Stimulated activated naive B cell treated with anti-CD40 and anti-IgM and Interleukin-4, amounts not matched to agents 10 μg/mL and 1 μg/mL and 100 μg/mL, for 72 hours (primary cell): ENCODE measurements at regions not wholly inside any gene's neighbourhood (a gene's known extent, or its start where the extent isn't known, plus 50 kb on each side); places are given as distances from the start of the nearest gene placed in this dataset.
"Not testable (repeated sequence)": the region's sequence is repeated elsewhere in the genome, so short reads cannot be mapped to it uniquely, and the experiment has no call there.

ENCODE experiments used
- ATAC-seq, 2 donors: fragments of 150-1000 bp; cut with Tn5 transposase; replicated peaks; 2 replicates each; pipeline ENCODE4 v1.10.0; 2021; ENCODE audit warnings: moderate library complexity in 1 of 2
- DNase-seq: peaks from one replicate; pipeline ENCODE4 v3.0.0; 2021
- H3K27ac Mint-ChIP-seq: one replicate; pipeline ENCODE4 v1.8.0; 2022; ENCODE audit warnings: mild to moderate bottlenecking, mixed read lengths
- H3K27me3 Mint-ChIP-seq, 2 donors: one replicate each; pipeline ENCODE4 v1.8.0; 2022; ENCODE audit warnings: mixed read lengths in 2 of 2
- H3K36me3 Mint-ChIP-seq, 2 donors: one replicate each; pipeline ENCODE4 v1.8.0; 2022; ENCODE audit warnings: mixed read lengths in 2 of 2, mild to moderate bottlenecking in 1 of 2
- H3K4me1 Mint-ChIP-seq, 2 donors: one replicate each; pipeline ENCODE4 v1.8.0; 2022; ENCODE audit warnings: mixed read lengths in 2 of 2, mild to moderate bottlenecking in 1 of 2
- H3K4me3 Mint-ChIP-seq, 2 donors: one replicate each; pipeline ENCODE4 v1.8.0; 2022; ENCODE audit warnings: mild to moderate bottlenecking in 2 of 2, mixed read lengths in 2 of 2, moderate library complexity in 1 of 2
- H3K9me3 Mint-ChIP-seq, 2 donors: one replicate each; pipeline ENCODE4 v1.8.0; 2022; ENCODE audit warnings: mixed read lengths in 2 of 2, mild to moderate bottlenecking in 1 of 2

GRCh38 chr14:34052658-34053014 lies 101.8 kb upstream of the EGLN3 start:
- no peak for DNase-seq
- no peak overlapping the region for H3K27ac Mint-ChIP-seq
- ATAC-seq: peak; percentile 36 to 65
- peaks cover 8 to 11% of the 10 kb centered on the region in 2 donors for H3K27me3 Mint-ChIP-seq
- H3K4me1 Mint-ChIP-seq: peaks cover 7 to 14% of the 10 kb centered on the region in 2 donors
- no peaks in the 10 kb centered on the region for H3K9me3 Mint-ChIP-seq
- no peak overlapping the region for H3K4me3 Mint-ChIP-seq
- no peaks in the 10 kb centered on the region for H3K36me3 Mint-ChIP-seq

GRCh38 chr14:34051966-34052657 lies 101.2 kb upstream of the EGLN3 start:
- Mint-ChIP-seq H3K27me3 (peaks cover 7 to 8% of the 10 kb centered on the region in 2 donors), H3K36me3 (no peaks in the 10 kb centered on the region), H3K4me3 (no peak overlapping the region), H3K9me3 (no peaks in the 10 kb centered on the region), H3K27ac (no peak overlapping the region), H3K4me1 (peaks cover 7 to 14% of the 10 kb centered on the region in 2 donors)
- peak; percentile 60 to 73 for ATAC-seq
- no peak for DNase-seq

DNA sequence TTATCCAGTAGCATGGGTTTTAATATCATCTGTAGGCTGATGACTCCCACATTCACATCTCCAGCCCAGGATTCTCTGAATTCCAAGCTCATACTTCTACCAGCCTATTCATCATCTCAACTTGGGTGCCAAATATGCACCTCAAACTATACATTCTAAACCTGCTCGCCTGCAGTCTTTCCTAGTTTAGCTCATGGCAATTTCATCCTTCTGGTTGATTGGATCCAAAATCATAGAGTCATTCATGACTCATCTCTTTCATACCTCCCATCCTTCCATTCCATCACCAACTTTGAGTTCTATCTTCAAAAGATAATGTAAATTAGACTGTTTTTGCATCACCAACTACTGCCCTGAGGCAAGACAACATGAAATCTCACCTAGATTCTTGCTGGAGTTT lies 99.7 kb upstream of the EGLN3 start:
- H3K4me1 Mint-ChIP-seq: peaks cover 7 to 14% of the 10 kb centered on the region in 2 donors
- H3K4me3 Mint-ChIP-seq: no peak overlapping the region
- ATAC-seq (no peak), DNase-seq (no peak)
- peaks cover 7 to 8% of the 10 kb centered on the region in 2 donors for H3K27me3 Mint-ChIP-seq
- H3K36me3 Mint-ChIP-seq: no peaks in the 10 kb centered on the region
- no peak overlapping the region for H3K27ac Mint-ChIP-seq
- no peaks in the 10 kb centered on the region for H3K9me3 Mint-ChIP-seq

DNA sequence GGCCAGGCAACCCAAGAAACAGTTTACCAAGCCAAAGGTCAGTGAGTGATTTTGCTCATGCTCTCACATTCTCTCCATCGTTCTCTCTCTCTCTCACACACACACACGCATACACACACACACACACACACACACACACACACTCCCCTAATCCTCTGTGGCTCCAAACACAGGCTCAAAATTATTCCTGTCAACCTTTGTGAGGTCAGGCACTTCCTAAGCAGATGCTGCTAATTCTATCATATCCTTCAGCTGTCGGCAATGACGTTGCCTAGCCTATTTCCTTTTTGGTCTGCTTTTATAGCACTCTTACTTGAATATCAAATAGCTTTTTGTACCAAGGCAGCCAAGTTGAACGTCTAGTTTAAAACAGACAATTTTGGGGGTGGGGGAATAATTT lies 98.9 kb upstream of the EGLN3 start:
- ATAC-seq: no peak
- Mint-ChIP-seq H3K36me3 (no peaks in the 10 kb centered on the region), H3K4me3 (no peak overlapping the region), H3K9me3 (no peaks in the 10 kb centered on the region), H3K4me1 (peaks cover 7 to 14% of the 10 kb centered on the region in 2 donors), H3K27ac (no peak overlapping the region), H3K27me3 (peaks cover 7 to 8% of the 10 kb centered on the region in 2 donors)
- no peak for DNase-seq

DNA sequence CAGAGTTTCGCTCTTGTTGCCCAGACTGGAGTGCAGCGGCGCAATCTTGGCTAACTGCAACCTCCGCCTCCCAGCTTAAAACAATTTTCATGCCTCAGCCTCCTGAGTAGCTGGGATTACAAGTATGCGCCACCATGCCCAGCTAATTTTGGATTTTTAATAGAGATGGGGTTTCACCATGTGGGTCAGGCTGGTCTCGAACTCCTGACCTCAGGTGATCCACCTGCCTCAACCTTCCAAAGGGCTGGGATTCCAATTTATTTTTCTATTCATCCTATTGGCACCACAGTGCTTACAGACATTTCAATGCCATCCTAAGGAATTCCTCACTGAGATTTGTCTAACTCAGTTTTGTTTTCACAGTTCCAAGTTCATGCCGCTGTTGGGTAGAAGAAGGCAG lies 98.3 kb upstream of the EGLN3 start:
- H3K4me1 Mint-ChIP-seq: peaks cover 8 to 17% of the 10 kb centered on the region in 2 donors
- H3K9me3 Mint-ChIP-seq, H3K4me3 Mint-ChIP-seq, H3K27me3 Mint-ChIP-seq, ATAC-seq, H3K36me3 Mint-ChIP-seq, DNase-seq, H3K27ac Mint-ChIP-seq: not testable (repeated sequence)

- Mint-ChIP-seq H3K27ac (no peak overlapping the region), H3K4me1 (peaks cover 6 to 15% of the 10 kb centered on the region in 2 donors), H3K9me3 (no peaks in the 10 kb centered on the region), H3K36me3 (no peaks in the 10 kb centered on the region), H3K4me3 (no peak overlapping the region), H3K27me3 (no peaks in the 10 kb centered on the region)
- ATAC-seq (no peak), DNase-seq (no peak)
These were observed 96.1 kb upstream of the EGLN3 start for GRCh38 chr14:34046799-34047520.

- no peak overlapping the region for H3K4me3 Mint-ChIP-seq
- no peaks in the 10 kb centered on the region for H3K36me3 Mint-ChIP-seq
- H3K4me1 Mint-ChIP-seq: peaks cover 6 to 12% of the 10 kb centered on the region in 2 donors
- H3K27me3 Mint-ChIP-seq: peaks cover 0 to 5% of the 10 kb centered on the region in 2 donors
- no peak for ATAC-seq
- no peak for DNase-seq
- no peaks in the 10 kb centered on the region for H3K9me3 Mint-ChIP-seq
- H3K27ac Mint-ChIP-seq: no peak overlapping the region
These were observed 93.9 kb upstream of the EGLN3 start for GRCh38 chr14:34044666-34045306.

DNA sequence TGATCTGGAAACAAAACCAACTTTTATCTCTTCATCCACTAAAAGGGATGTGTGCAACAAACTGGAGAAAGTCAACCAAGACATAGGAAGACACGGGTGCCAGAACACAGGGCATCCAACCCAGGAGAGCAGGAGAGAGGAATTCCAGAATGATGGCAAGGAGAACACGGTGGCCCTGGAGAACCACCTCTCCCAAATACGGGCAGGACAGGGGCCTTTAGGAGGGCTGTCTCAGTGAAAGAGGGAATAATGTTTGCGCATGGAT lies 93.4 kb upstream of the EGLN3 start:
- Mint-ChIP-seq H3K27me3 (peaks cover 0 to 10% of the 10 kb centered on the region in 2 donors), H3K4me1 (peaks cover 5 to 12% of the 10 kb centered on the region in 2 donors), H3K4me3 (no peak overlapping the region), H3K9me3 (no peaks in the 10 kb centered on the region), H3K27ac (no peak overlapping the region), H3K36me3 (no peaks in the 10 kb centered on the region)
- DNase-seq (no peak), ATAC-seq (no peak)

GRCh38 chr14:34043627-34044372 lies 92.9 kb upstream of the EGLN3 start:
- ATAC-seq (peak; percentile 92 to 95), DNase-seq (peak; percentile 22)
- Mint-ChIP-seq H3K4me1 (peaks cover 5 to 12% of the 10 kb centered on the region in 2 donors), H3K27ac (no peak overlapping the region), H3K9me3 (no peaks in the 10 kb centered on the region), H3K4me3 (no peak overlapping the region), H3K36me3 (no peaks in the 10 kb centered on the region), H3K27me3 (peaks cover 3 to 10% of the 10 kb centered on the region in 2 donors)

DNA sequence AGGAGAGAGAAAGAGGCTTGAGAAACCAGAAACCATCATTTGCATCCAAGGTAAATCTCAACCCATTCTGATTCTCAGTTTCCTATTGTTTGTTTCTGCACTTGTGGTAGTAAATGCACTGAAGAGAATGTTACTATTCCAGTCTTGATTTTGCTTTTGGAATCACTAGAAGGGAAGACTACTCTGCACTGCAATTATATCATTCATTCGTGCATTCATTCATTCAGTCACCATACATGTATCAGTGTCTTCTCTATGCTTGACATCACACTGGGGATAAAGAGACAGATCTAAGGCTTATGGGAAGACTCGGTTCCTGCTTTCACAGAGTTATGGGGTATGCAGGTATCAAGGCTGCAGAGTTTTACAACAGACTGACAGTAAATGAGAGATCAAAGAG lies 90.3 kb upstream of the EGLN3 start:
- H3K36me3 Mint-ChIP-seq: no peaks in the 10 kb centered on the region
- no peak for DNase-seq
- no peak overlapping the region for H3K27ac Mint-ChIP-seq
- ATAC-seq: no peak
- no peak overlapping the region for H3K4me3 Mint-ChIP-seq
- H3K4me1 Mint-ChIP-seq: peaks cover 5 to 12% of the 10 kb centered on the region in 2 donors
- peaks cover 7 to 10% of the 10 kb centered on the region in 2 donors for H3K27me3 Mint-ChIP-seq
- no peaks in the 10 kb centered on the region for H3K9me3 Mint-ChIP-seq

DNA sequence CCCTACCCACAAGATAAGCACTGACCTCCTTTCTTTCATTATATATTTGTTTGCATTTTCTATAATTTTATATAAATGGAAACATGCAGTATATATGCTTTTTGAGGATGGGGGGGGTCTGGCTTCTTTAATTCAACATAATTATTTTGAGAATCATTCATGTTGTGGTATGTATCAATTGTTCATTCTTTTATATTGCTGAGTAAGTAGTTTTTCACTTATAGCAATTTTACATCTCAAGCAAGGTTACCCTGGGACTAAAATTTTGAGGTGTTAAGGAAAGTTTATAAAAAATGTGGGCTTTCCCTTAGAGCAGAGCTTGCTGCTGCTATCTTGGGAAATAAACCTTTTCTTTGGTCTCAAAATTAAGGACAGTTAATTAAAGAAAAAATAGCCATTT lies 89.9 kb upstream of the EGLN3 start:
- H3K36me3 Mint-ChIP-seq: no peaks in the 10 kb centered on the region
- H3K27me3 Mint-ChIP-seq: peaks cover 7 to 10% of the 10 kb centered on the region in 2 donors
- H3K4me1 Mint-ChIP-seq: peaks cover 5 to 12% of the 10 kb centered on the region in 2 donors
- H3K27ac Mint-ChIP-seq: no peak overlapping the region
- ATAC-seq (no peak), DNase-seq (no peak)
- H3K4me3 Mint-ChIP-seq: no peak overlapping the region
- no peaks in the 10 kb centered on the region for H3K9me3 Mint-ChIP-seq

DNA sequence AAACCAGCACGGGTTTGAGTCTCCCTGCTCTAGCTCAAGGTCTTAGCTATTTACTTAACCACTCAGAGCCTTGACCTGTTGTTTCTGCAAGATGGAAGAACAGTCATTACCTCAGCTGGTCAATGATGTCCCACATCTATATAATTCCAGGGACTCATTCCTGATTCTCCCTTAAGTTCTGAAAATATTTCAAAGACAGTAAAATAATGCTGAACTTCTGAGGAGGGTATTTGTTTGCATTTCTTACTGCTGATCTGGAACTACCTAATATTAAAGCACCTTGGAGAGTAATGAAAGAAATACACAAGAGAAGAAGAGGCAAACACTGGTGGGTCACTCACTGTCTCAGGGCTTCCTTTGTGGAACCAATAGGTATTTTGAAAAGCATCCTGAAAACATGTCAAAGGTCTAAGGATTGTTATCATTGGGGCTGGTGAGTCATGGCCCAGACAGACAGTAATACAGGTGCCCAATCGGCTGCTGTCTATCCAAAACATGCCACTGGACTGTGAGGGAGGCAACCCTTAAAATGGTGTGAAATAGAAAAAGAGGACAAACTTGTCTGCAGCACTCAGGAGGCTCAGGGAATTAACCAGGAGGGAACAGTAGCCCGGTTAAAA lies 88.7 kb upstream of the EGLN3 start:
- H3K9me3 Mint-ChIP-seq: no peaks in the 10 kb centered on the region
- no peaks in the 10 kb centered on the region for H3K36me3 Mint-ChIP-seq
- H3K27ac Mint-ChIP-seq: no peak overlapping the region
- DNase-seq (no peak), ATAC-seq (no peak)
- H3K4me1 Mint-ChIP-seq: peaks cover 5 to 12% of the 10 kb centered on the region in 2 donors
- H3K4me3 Mint-ChIP-seq: no peak overlapping the region
- H3K27me3 Mint-ChIP-seq: peaks cover 7 to 10% of the 10 kb centered on the region in 2 donors

GRCh38 chr14:34038358-34039057 lies 87.6 kb upstream of the EGLN3 start:
- peaks cover 1 to 2% of the 10 kb centered on the region in 2 donors for H3K4me1 Mint-ChIP-seq
- H3K36me3 Mint-ChIP-seq: no peaks in the 10 kb centered on the region
- no peak for ATAC-seq
- peaks cover 7 to 10% of the 10 kb centered on the region in 2 donors for H3K27me3 Mint-ChIP-seq
- DNase-seq: no peak
- no peak overlapping the region for H3K27ac Mint-ChIP-seq
- no peak overlapping the region for H3K4me3 Mint-ChIP-seq
- H3K9me3 Mint-ChIP-seq: no peaks in the 10 kb centered on the region
